OCI-LY3 (cell line): ENCODE measurements at regions not wholly inside any gene's neighbourhood (a gene's known extent, or its start where the extent isn't known, plus 50 kb on each side); places are given as distances from the start of the nearest gene placed in this dataset.

Experiments used
- EZH2phosphoT487 ChIP-seq: fragments of 200-600 bp; shearing (Covaris generic); IDR thresholded peaks from 2 replicates; pipeline ENCODE4 v1.6.1; 2018; ENCODE audit warnings: antibody characterized with exemption, mixed run types, low read depth
- TF ChIP-seq, protein P1 (sequence below): fragments of 200-600, 300-600 bp; sonication (generic); IDR thresholded peaks from 2 replicates; pipeline ENCODE4 v1.5.1; 2014; ENCODE audit warnings: antibody characterized with exemption, low read length, low read depth

DNA sequence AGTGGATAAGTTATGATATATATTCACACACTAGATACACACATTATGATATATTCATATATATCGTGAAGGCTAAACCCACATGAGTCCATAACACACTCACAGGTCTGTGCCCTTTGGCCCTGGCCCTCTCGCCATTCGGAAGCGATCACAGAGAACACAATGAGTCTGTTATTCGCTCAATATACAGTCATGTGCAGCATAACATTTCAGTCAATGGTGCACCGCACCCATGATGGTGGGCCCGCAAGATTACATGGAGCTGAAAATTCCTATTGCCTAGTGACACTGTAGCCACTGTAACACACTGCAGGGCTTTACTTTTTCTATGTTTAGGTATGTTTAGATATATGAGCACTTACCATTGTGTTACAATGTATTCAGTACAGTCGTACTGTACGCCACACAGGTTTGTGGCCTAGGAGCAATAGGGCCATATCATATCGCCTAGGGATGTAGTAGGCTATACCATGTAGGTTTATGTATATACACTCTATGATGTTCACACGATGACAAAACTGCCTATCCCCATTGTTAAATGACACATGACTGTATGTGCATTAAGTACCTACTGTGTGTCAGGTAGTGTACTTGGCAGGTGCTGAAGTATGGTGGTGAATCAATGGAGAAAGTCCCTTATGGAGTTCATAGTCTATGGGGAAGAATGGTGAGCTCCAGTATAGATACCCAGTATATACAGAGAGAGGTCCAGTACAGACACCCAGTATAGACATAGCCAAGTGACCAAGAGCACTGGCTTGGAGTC lies 198.8 kb upstream of the KLF14 start:
- TF ChIP-seq, protein P1, sequence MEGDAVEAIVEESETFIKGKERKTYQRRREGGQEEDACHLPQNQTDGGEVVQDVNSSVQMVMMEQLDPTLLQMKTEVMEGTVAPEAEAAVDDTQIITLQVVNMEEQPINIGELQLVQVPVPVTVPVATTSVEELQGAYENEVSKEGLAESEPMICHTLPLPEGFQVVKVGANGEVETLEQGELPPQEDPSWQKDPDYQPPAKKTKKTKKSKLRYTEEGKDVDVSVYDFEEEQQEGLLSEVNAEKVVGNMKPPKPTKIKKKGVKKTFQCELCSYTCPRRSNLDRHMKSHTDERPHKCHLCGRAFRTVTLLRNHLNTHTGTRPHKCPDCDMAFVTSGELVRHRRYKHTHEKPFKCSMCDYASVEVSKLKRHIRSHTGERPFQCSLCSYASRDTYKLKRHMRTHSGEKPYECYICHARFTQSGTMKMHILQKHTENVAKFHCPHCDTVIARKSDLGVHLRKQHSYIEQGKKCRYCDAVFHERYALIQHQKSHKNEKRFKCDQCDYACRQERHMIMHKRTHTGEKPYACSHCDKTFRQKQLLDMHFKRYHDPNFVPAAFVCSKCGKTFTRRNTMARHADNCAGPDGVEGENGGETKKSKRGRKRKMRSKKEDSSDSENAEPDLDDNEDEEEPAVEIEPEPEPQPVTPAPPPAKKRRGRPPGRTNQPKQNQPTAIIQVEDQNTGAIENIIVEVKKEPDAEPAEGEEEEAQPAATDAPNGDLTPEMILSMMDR, result no peak
- no peak for TF ChIP-seq EZH2phosphoT487
